GM12891 (cell line): ENCODE measurements at regions not wholly inside any gene's neighbourhood (a gene's known extent, or its start where the extent isn't known, plus 50 kb on each side); places are given as distances from the start of the nearest gene placed in this dataset.

Experiments
- PAX5 ChIP-seq: IDR thresholded peaks from 2 replicates; pipeline ENCODE4 v1.6.1; 2011; ENCODE audit warnings: low read length, moderate library complexity, mild to moderate bottlenecking; ENCODE audit not compliant: insufficient read depth, severe bottlenecking
- POLR2A ChIP-seq: IDR thresholded peaks from 2 replicates; pipeline ENCODE4 v1.6.1; 2011; ENCODE audit warnings: low read depth, low read length, control low read depth
- POLR2AphosphoS5 ChIP-seq: IDR thresholded peaks from 2 replicates; pipeline ENCODE4 v1.6.1; 2011; ENCODE audit warnings: low read depth, low read length, control low read depth
- POU2F2 ChIP-seq: IDR thresholded peaks from 2 replicates; pipeline ENCODE4 v1.6.1; 2011; ENCODE audit warnings: low read depth, mild to moderate bottlenecking, control low read depth, low read length, moderate library complexity
- SPI1 ChIP-seq: IDR thresholded peaks from 2 replicates; pipeline ENCODE4 v1.6.1; 2011; ENCODE audit warnings: low read depth, low read length, control low read depth
- TAF1 ChIP-seq: IDR thresholded peaks from 2 replicates; pipeline ENCODE4 v1.6.1; 2011; ENCODE audit warnings: low read depth, low read length, control low read depth

GRCh38 chr10:43885252-43885651, 236.6 kb upstream of the ZNF32 start:
- TF ChIP-seq TAF1 (no peak), POLR2AphosphoS5 (no peak), POLR2A (no peak), POU2F2 (no peak), SPI1 (no peak), PAX5 (no peak)
